ENCODE measurements at regions not wholly inside any gene's neighbourhood (a gene's known extent, or its start where the extent isn't known, plus 50 kb on each side); places are given as distances from the start of the nearest gene placed in this dataset.

- Histone ChIP-seq H3K27ac (no peak overlapping the region), H3K36me3 (no peaks in the 10 kb centered on the region), H3K4me3 (ENCODE audit: low read depth, low read length) (no peak overlapping the region), H3K27me3 (ENCODE audit: insufficient read depth, low read depth, severe bottlenecking) (no peaks in the 10 kb centered on the region), H3K9me3 (ENCODE audit: severe bottlenecking) (peaks cover 9% of the 10 kb centered on the region)
- DNase-seq: no peak
- no peak for TF ChIP-seq CTCF (IDR thresholded peaks at IDR 0.05; ENCODE audit: low read depth, low read length)
Observed at GRCh38 chr6:114564302-114564933, 221.6 kb upstream of the HS3ST5 start.

- no peak for DNase-seq
- Histone ChIP-seq H3K27me3 (ENCODE audit: insufficient read depth, low read depth, severe bottlenecking) (no peaks in the 10 kb centered on the region), H3K27ac (no peak overlapping the region), H3K36me3 (no peaks in the 10 kb centered on the region), H3K4me3 (ENCODE audit: low read depth, low read length) (no peak overlapping the region), H3K9me3 (ENCODE audit: severe bottlenecking) (peaks cover 6% of the 10 kb centered on the region)
- no peak for TF ChIP-seq CTCF (IDR thresholded peaks at IDR 0.05; ENCODE audit: low read depth, low read length)
Observed at GRCh38 chr6:114559419-114559818, 216.6 kb upstream of the HS3ST5 start.

GRCh38 chr6:114558153-114558552 is 215.3 kb upstream of the HS3ST5 start:
- no peaks in the 10 kb centered on the region for H3K27me3 ChIP-seq (ENCODE audit: insufficient read depth, low read depth, severe bottlenecking)
- H3K9me3 ChIP-seq (ENCODE audit: severe bottlenecking): no peaks in the 10 kb centered on the region
- no peak overlapping the region for H3K27ac ChIP-seq
- DNase-seq: no peak
- no peak overlapping the region for H3K4me3 ChIP-seq (ENCODE audit: low read depth, low read length)
- TF ChIP-seq CTCF (IDR thresholded peaks at IDR 0.05; ENCODE audit: low read depth, low read length): no peak
- no peaks in the 10 kb centered on the region for H3K36me3 ChIP-seq

- no peaks in the 10 kb centered on the region for H3K9me3 ChIP-seq (ENCODE audit: severe bottlenecking)
- no peak for TF ChIP-seq CTCF (IDR thresholded peaks at IDR 0.05; ENCODE audit: low read depth, low read length)
- no peak for DNase-seq
Observed at GRCh38 chr6:114556846-114557488, 214.1 kb upstream of the HS3ST5 start.

GRCh38 chr6:114550316-114550715 is 207.5 kb upstream of the HS3ST5 start:
- Histone ChIP-seq H3K9me3 (ENCODE audit: severe bottlenecking) (no peaks in the 10 kb centered on the region), H3K36me3 (no peaks in the 10 kb centered on the region), H3K4me3 (ENCODE audit: low read depth, low read length) (no peak overlapping the region), H3K27ac (no peak overlapping the region), H3K27me3 (ENCODE audit: insufficient read depth, low read depth, severe bottlenecking) (no peaks in the 10 kb centered on the region)
- no peak for DNase-seq
- no peak for TF ChIP-seq CTCF (IDR thresholded peaks at IDR 0.05; ENCODE audit: low read depth, low read length)

More at GRCh38 chr6:114556846-114557488, 214.1 kb upstream of the HS3ST5 start:
- no peak overlapping the region for H3K4me3 ChIP-seq (ENCODE audit: low read depth, low read length)
- H3K27me3 ChIP-seq (ENCODE audit: insufficient read depth, low read depth, severe bottlenecking): no peaks in the 10 kb centered on the region
- H3K27ac ChIP-seq: no peak overlapping the region
- H3K36me3 ChIP-seq: no peaks in the 10 kb centered on the region

All from WERI-Rb-1 (cell line).